Tibial nerve (tissue), 4 donors: ENCODE measurements at regions not wholly inside any gene's neighbourhood (a gene's known extent, or its start where the extent isn't known, plus 50 kb on each side); places are given as distances from the start of the nearest gene placed in this dataset.

Source experiments
- DNase-seq, 2 donors: peaks; one replicate each; pipeline ENCODE4 v3.0.0-alpha.2; 2019; ENCODE audit warnings: low spot score in 2 of 2
- H3K27ac ChIP-seq, 4 donors: fragments of 200-600 bp; sonication (generic) in 3 of 4; one replicate each; pipeline ENCODE4 v1.5.1; 2017 to 2019; ENCODE audit warnings: mild to moderate bottlenecking in 1 of 4
- H3K27me3 ChIP-seq, 2 donors: fragments of 200-600 bp; sonication (generic) in 1 of 2; one replicate each; pipeline versions ENCODE4 v1.5.1 to v1.6.0; 2017 to 2019
- H3K36me3 ChIP-seq, 3 donors: fragments of 200-600 bp; sonication (generic); one replicate each; pipeline ENCODE4 v1.5.1; 2018 to 2019
- H3K4me1 ChIP-seq, 4 donors: fragments of 200-600 bp; sonication (generic) in 3 of 4; one replicate each; pipeline ENCODE4 v1.5.1; 2017 to 2019
- H3K4me3 ChIP-seq, 4 donors: fragments of 200-600 bp; sonication (generic) in 3 of 4; one replicate each; pipeline ENCODE4 v1.5.1; 2017 to 2019; ENCODE audit warnings: mild to moderate bottlenecking in 1 of 4, moderate library complexity in 1 of 4
- H3K9me3 ChIP-seq, 4 donors: fragments of 200-600 bp; sonication (generic) in 3 of 4; one replicate each; pipeline ENCODE4 v1.5.1; 2017 to 2019
- CTCF ChIP-seq, 5 experiments: fragments of 200-600 bp in 3 of 5; fragments of 450-650 bp in 2 of 5; sonication (generic) in 3 of 5; IDR thresholded peaks; one replicate each; pipeline ENCODE4 v1.5.1; 2016 to 2019; ENCODE audit warnings: antibody characterized with exemption in 5 of 5, mild to moderate bottlenecking in 3 of 5, moderate library complexity in 2 of 5
- EP300 ChIP-seq, 2 donors: sonication (generic); formaldehyde crosslinking; IDR thresholded peaks; one replicate each; pipeline ENCODE4 v1.6.1; 2017; ENCODE audit warnings: antibody characterized with exemption in 2 of 2, mild to moderate bottlenecking in 1 of 2
- POLR2A ChIP-seq, 2 donors: fragments of 450-650 bp; IDR thresholded peaks; one replicate each; pipeline ENCODE4 v1.6.1; 2017; ENCODE audit warnings: antibody characterized with exemption in 2 of 2, mild to moderate bottlenecking in 2 of 2, moderate library complexity in 2 of 2
- WGBS, 2 donors: methylation state at CpG; one replicate each; pipeline ENCODE4 v1.1.5; 2018; 5-methylcytosine and 5-hydroxymethylcytosine counted together

DNA sequence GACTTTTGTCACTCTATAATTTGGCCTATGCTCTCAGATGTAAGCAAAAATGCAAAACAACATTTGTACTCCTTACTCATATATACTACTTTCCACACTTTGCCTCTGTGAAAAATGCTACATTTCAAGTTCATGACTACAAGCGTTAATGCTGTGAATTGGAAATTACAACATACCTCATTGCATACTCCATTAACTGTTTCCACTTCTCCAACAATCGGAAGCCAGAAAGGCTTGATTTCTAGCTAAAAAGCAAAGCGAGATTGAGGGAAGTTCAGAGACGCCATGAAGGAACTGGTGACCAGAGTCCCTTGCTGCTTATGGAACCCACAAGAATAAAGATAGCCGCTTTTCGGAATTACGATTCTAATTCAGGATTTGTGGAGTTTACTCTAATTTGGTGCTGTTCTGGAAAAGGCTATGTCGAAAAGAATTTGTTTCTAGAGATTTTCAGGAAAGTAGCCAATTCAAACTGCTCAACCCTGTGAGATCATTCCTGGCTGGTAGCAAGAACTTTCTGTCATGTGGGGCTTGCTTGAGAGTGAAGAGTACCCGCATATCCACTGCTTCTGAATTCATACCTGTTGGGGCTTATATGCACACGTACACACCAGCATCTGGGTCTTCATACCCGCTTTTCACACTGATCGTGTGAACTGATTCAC is 98.0 kb upstream of the CITED2 start:
- no peak for TF ChIP-seq POLR2A (IDR thresholded peaks at IDR 0.05)
- no peak for TF ChIP-seq CTCF (IDR thresholded peaks at IDR 0.05)
- no peak for TF ChIP-seq EP300 (IDR thresholded peaks at IDR 0.05)
- DNase-seq, result no peak
- 67 to 69% methylated on average over 12 of the region's 12 CpGs for WGBS, 2 donors
- no peak overlapping the region for H3K4me3 ChIP-seq
- H3K27me3 ChIP-seq, result no peaks in the 10 kb centered on the region
- peaks cover 0 to 39% (median 0%) of the 10 kb centered on the region in 4 donors for H3K4me1 ChIP-seq
- H3K9me3 ChIP-seq, result no peaks in the 10 kb centered on the region
- peak overlapping the region; percentile 44 to 81 (median 58) for H3K27ac ChIP-seq
- H3K36me3 ChIP-seq, result no peaks in the 10 kb centered on the region

DNA sequence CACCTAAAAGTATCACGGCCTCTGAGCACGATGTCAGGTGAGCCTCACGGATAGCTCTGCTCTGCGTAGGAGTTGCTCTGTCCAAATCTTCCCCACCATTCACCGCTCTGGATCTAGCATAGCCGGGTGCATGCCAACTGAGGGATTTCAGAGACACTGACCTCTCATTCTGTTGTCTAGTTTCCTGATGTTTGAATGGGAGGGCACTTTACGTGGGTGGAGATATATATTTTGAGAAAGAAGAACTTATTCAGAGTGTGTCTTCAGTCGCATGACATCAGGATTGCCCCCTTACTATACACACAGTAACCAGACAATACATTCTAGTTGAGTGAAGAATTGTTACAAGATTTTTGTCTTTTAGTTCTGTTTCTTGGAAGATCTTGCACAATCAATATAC is 96.5 kb upstream of the CITED2 start:
- TF ChIP-seq EP300 (IDR thresholded peaks at IDR 0.05) (no peak), POLR2A (IDR thresholded peaks at IDR 0.05) (no peak), CTCF (IDR thresholded peaks at IDR 0.05) (no peak)
- no peaks in the 10 kb centered on the region for H3K27me3 ChIP-seq
- no peak overlapping the region for H3K4me3 ChIP-seq
- 86 to 92% methylated on average over 8 of the region's 8 CpGs for WGBS, 2 donors
- H3K9me3 ChIP-seq, result no peaks in the 10 kb centered on the region
- no peaks in the 10 kb centered on the region for H3K36me3 ChIP-seq
- no peak overlapping the region for H3K27ac ChIP-seq
- peaks cover 0 to 39% (median 0%) of the 10 kb centered on the region in 4 donors for H3K4me1 ChIP-seq
- no peak for DNase-seq

- DNase-seq, result no peak
- H3K36me3 ChIP-seq, result no peaks in the 10 kb centered on the region
- TF ChIP-seq EP300 (IDR thresholded peaks at IDR 0.05) (no peak), CTCF (IDR thresholded peaks at IDR 0.05) (no peak)
- WGBS, 2 donors, result 41 to 45% methylated on average over 4 of the region's 4 CpGs
- H3K9me3 ChIP-seq, result no peaks in the 10 kb centered on the region
- H3K4me1 ChIP-seq, result peaks cover 0 to 15% (median 0%) of the 10 kb centered on the region in 4 donors
- no peak overlapping the region for H3K4me3 ChIP-seq
- H3K27me3 ChIP-seq, result no peaks in the 10 kb centered on the region
- no peak overlapping the region for H3K27ac ChIP-seq
Measured at GRCh38 chr6:139468178-139468819, 93.9 kb upstream of the CITED2 start.

GRCh38 chr6:139457476-139457875 is 83.0 kb upstream of the CITED2 start:
- Histone ChIP-seq H3K9me3 (no peaks in the 10 kb centered on the region), H3K36me3 (no peaks in the 10 kb centered on the region), H3K27me3 (no peaks in the 10 kb centered on the region), H3K4me1 (no peaks in the 10 kb centered on the region), H3K27ac (no peak overlapping the region), H3K4me3 (no peak overlapping the region)
- DNase-seq, result no peak
- TF ChIP-seq CTCF (IDR thresholded peaks at IDR 0.05), result no peak
- no peak for TF ChIP-seq EP300 (IDR thresholded peaks at IDR 0.05)
- no peak for TF ChIP-seq POLR2A (IDR thresholded peaks at IDR 0.05)
- 74 to 79% methylated on average over 7 of the region's 7 CpGs for WGBS, 2 donors

DNA sequence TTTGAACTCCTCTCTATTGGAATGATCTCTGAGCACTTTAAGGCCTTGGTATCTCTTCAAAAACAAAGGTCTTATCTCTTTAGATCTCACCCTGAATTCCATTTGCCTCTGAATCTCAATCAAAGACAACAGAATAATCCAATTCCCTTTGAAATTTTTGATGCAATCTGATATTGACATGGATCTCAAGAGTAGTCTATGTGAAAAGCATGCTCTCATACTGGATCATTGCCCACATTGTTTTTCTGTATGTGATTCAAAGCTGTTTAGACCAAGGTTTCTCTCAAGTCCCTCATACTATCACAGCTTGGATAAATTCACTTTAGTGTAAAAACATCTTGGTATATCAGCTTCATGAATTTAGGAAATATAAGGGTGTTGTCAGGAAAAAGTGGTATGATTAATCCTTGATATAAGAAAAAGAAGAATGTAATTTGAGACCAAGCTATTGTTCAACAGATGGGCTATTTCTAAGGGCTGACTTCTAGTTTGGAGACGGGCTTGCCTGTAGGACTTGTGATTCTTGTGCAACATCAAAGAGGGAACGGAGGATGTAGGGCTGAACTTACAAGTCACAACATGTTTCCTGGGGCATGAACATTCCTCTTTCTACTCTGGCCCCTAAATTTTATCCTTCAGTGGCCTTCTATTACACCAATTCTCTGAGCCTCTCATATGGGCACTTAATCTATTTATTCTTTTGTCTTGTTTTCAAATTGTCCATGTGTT is 77.9 kb upstream of the CITED2 start:
- Histone ChIP-seq H3K9me3 (no peaks in the 10 kb centered on the region), H3K36me3 (no peaks in the 10 kb centered on the region), H3K4me3 (no peak overlapping the region), H3K4me1 (peaks cover 0 to 6% (median 0%) of the 10 kb centered on the region in 4 donors), H3K27me3 (no peaks in the 10 kb centered on the region), H3K27ac (no peak overlapping the region)
- no peak for TF ChIP-seq CTCF (IDR thresholded peaks at IDR 0.05)
- no peak for TF ChIP-seq POLR2A (IDR thresholded peaks at IDR 0.05)
- no peak for TF ChIP-seq EP300 (IDR thresholded peaks at IDR 0.05)
- DNase-seq, result no peak
- whole genome bisulfite sequencing, 2 donors, result 82 to 84% methylated on average over 2 of the region's 2 CpGs
